ENCODE measurements at regions not wholly inside any gene's neighbourhood (a gene's known extent, or its start where the extent isn't known, plus 50 kb on each side); places are given as distances from the start of the nearest gene placed in this dataset.

DNA sequence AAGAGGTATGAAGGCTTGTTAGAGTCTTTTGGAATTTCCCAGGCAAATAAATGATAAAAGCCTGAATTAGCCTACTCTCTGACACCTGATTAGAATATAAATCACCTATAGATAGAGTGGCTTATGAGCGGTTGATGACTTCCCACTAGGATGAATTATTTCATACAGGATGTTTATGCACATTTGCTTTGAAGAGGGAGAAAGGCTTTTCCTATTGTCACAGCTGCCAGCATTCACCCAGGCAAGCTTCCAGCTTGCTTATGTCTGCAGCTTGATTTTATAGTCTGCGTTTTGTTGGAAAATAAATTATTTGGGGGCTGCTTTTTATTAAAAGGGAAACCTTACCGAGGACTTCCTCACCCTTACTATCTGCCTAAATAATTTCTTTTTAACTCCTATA lies 51.3 kb upstream of the EIF2S2 start:
- TF ChIP-seq, protein P1, sequence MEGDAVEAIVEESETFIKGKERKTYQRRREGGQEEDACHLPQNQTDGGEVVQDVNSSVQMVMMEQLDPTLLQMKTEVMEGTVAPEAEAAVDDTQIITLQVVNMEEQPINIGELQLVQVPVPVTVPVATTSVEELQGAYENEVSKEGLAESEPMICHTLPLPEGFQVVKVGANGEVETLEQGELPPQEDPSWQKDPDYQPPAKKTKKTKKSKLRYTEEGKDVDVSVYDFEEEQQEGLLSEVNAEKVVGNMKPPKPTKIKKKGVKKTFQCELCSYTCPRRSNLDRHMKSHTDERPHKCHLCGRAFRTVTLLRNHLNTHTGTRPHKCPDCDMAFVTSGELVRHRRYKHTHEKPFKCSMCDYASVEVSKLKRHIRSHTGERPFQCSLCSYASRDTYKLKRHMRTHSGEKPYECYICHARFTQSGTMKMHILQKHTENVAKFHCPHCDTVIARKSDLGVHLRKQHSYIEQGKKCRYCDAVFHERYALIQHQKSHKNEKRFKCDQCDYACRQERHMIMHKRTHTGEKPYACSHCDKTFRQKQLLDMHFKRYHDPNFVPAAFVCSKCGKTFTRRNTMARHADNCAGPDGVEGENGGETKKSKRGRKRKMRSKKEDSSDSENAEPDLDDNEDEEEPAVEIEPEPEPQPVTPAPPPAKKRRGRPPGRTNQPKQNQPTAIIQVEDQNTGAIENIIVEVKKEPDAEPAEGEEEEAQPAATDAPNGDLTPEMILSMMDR (IDR thresholded peaks at IDR 0.05; ENCODE audit: control extremely low read depth, extremely low read depth): no peak
- Histone ChIP-seq H3K27ac (ENCODE audit: low read depth in 1 of 2, low read length in 1 of 2) (no peak overlapping the region), H3K4me3 (no peak overlapping the region), H3K36me3 (ENCODE audit: control insufficient read depth in 4 of 4, insufficient read depth in 4 of 4, low read length in 4 of 4) (no peaks in the 10 kb centered on the region), H3K4me1 (ENCODE audit: control insufficient read depth in 5 of 5, insufficient read depth in 5 of 5, low read length in 5 of 5) (peaks cover 0 to 9% (median 0%) of the 10 kb centered on the region in 5 donors), H3K9ac (ENCODE audit: insufficient read depth in 1 of 2, low read length in 2 of 2) (peak overlapping the region in 1 of 2 donors; percentile 28), H3K9me3 (ENCODE audit: control insufficient read depth in 4 of 4, insufficient read depth in 3 of 4, low read length in 3 of 4) (no peaks in the 10 kb centered on the region), H3K27me3 (ENCODE audit: control insufficient read depth in 3 of 3, insufficient read depth in 3 of 3, low read length in 2 of 3) (no peaks in the 10 kb centered on the region)
- 61 to 74% methylated on average over 3 of the region's 3 CpGs for WGBS, 2 donors
- no peak for ATAC-seq (ENCODE audit: insufficient read depth, low FRiP score)
- peak; percentile 32 to 87 (median 72) for DNase-seq

DNA sequence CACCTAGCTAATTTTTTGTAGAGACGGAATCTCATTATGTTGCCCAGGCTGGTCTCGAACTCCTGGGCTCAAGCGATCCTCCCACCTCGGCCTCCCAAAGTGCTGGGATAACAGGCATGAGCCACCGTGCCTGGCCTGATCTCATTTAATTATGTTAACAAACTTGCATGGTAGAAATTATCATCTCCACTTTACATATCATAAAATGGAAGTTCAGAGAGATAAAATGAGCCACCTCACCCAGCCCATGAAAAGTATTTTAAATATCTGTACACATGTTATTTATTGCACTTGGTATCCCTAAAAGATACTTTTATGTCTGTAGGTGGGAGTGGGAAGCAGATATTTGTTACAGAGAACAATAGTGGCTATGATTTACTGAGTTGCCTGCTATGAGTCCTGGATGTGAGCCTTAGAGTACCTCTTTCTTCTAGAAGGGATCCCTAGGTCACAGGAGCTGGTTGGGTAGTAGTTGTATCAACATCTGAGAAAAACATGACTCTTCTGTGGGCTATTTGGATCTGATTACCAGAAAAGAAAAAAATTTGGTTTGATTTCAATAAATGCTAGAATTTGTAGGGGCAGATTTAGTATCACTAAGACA lies 52.4 kb upstream of the EIF2S2 start:
- TF ChIP-seq, protein P1 (IDR thresholded peaks at IDR 0.05; ENCODE audit: control extremely low read depth, extremely low read depth): no peak
- Histone ChIP-seq H3K4me1 (ENCODE audit: control insufficient read depth in 5 of 5, insufficient read depth in 5 of 5, low read length in 5 of 5) (peaks cover 0 to 9% (median 0%) of the 10 kb centered on the region in 5 donors), H3K36me3 (ENCODE audit: control insufficient read depth in 4 of 4, insufficient read depth in 4 of 4, low read length in 4 of 4) (no peaks in the 10 kb centered on the region), H3K9ac (ENCODE audit: insufficient read depth in 1 of 2, low read length in 2 of 2) (peak overlapping the region in 1 of 2 donors; percentile 55), H3K27me3 (ENCODE audit: control insufficient read depth in 3 of 3, insufficient read depth in 3 of 3, low read length in 2 of 3) (no peaks in the 10 kb centered on the region), H3K4me3 (no peak overlapping the region), H3K27ac (ENCODE audit: low read depth in 1 of 2, low read length in 1 of 2) (no peak overlapping the region), H3K9me3 (ENCODE audit: control insufficient read depth in 4 of 4, insufficient read depth in 3 of 4, low read length in 3 of 4) (no peaks in the 10 kb centered on the region)
- DNase-seq (peak in 1 of 3 donors; percentile 13), ATAC-seq (ENCODE audit: insufficient read depth, low FRiP score) (no peak)
- 97 to 98% methylated on average over 5 of the region's 5 CpGs for WGBS, 2 donors

- ATAC-seq (ENCODE audit: insufficient read depth, low FRiP score) (no peak), DNase-seq (peak in 2 of 3 donors; percentile 38 to 43)
- H3K9ac ChIP-seq (ENCODE audit: insufficient read depth in 1 of 2, low read length in 2 of 2): no peak overlapping the region
- WGBS, 2 donors: 12 to 18% methylated on average over 2 of the region's 2 CpGs
- H3K27me3 ChIP-seq (ENCODE audit: control insufficient read depth in 3 of 3, insufficient read depth in 3 of 3, low read length in 2 of 3): no peaks in the 10 kb centered on the region
- TF ChIP-seq, protein P1 (IDR thresholded peaks at IDR 0.05; ENCODE audit: control extremely low read depth, extremely low read depth): no peak
- no peak overlapping the region for H3K27ac ChIP-seq (ENCODE audit: low read depth in 1 of 2, low read length in 1 of 2)
- no peaks in the 10 kb centered on the region for H3K36me3 ChIP-seq (ENCODE audit: control insufficient read depth in 4 of 4, insufficient read depth in 4 of 4, low read length in 4 of 4)
- H3K9me3 ChIP-seq (ENCODE audit: control insufficient read depth in 4 of 4, insufficient read depth in 3 of 4, low read length in 3 of 4): no peaks in the 10 kb centered on the region
- peaks cover 0 to 6% (median 0%) of the 10 kb centered on the region in 5 donors for H3K4me1 ChIP-seq (ENCODE audit: control insufficient read depth in 5 of 5, insufficient read depth in 5 of 5, low read length in 5 of 5)
- H3K4me3 ChIP-seq: no peak overlapping the region
Observed at GRCh38 chr20:34165018-34165619, 53.1 kb upstream of the EIF2S2 start.
